ENCODE measurements at regions not wholly inside any gene's neighbourhood (a gene's known extent, or its start where the extent isn't known, plus 50 kb on each side); places are given as distances from the start of the nearest gene placed in this dataset.
"Not testable (repeated sequence)": the region's sequence is repeated elsewhere in the genome, so short reads cannot be mapped to it uniquely, and the experiment has no call there.

DNA sequence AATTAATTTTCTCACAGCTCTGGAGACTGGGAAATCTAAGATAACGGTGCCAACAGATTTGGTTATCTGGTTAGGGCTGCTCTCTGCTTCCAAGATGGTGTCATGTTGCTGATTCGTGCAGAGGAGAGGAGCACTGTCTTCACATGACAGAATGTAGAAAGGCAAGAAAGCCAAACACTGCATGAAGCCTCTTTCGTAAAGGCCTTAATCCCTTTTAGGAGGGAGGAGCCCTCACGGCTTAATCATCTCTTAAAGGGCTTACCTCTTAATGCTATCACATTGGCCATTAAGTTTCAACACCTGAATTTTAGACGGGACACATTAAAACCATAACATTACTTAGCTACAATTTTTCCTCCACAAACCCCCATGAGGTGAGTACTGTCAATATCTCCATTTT, 174.1 kb downstream of the COX18 start:
- Histone ChIP-seq H3K4me3 (no peak overlapping the region), H3K27me3 (no peaks in the 10 kb centered on the region), H3K36me3 (no peaks in the 10 kb centered on the region), H3K4me1 (peaks cover 0 to 20% (median 2%) of the 10 kb centered on the region in 4 donors), H3K9me3 (no peaks in the 10 kb centered on the region), H3K27ac (peak overlapping the region in 1 of 4 donors; percentile 12)
- WGBS, 2 donors = 67 to 86% methylated on average over 5 of the region's 5 CpGs
- ATAC-seq (ENCODE audit: low FRiP score in 2 of 2) (no peak), DNase-seq (no peak)
- TF ChIP-seq EP300 (IDR thresholded peaks at IDR 0.05) (no peak), POLR2AphosphoS5 (IDR thresholded peaks at IDR 0.05) (no peak), POLR2A (IDR thresholded peaks at IDR 0.05) (no peak), CTCF (IDR thresholded peaks at IDR 0.05) (no peak)

- no peaks in the 10 kb centered on the region for H3K36me3 ChIP-seq
- H3K9me3 ChIP-seq = no peaks in the 10 kb centered on the region
- no peak overlapping the region for H3K4me3 ChIP-seq
- ATAC-seq (ENCODE audit: low FRiP score in 2 of 2) (no peak), DNase-seq (no peak)
- TF ChIP-seq EP300 (IDR thresholded peaks at IDR 0.05) (peak in 1 of 4 donors; percentile 20), CTCF (IDR thresholded peaks at IDR 0.05) (no peak)
- peaks cover 0 to 20% (median 2%) of the 10 kb centered on the region in 4 donors for H3K4me1 ChIP-seq
- peak overlapping the region in 3 of 4 donors; percentile 21 to 59 (median 31) for H3K27ac ChIP-seq
- no peaks in the 10 kb centered on the region for H3K27me3 ChIP-seq
- 41 to 50% methylated on average over 2 of the region's 2 CpGs for WGBS, 2 donors
Observed at GRCh38 chr4:72893354-72894066, 176.0 kb downstream of the COX18 start.

DNA sequence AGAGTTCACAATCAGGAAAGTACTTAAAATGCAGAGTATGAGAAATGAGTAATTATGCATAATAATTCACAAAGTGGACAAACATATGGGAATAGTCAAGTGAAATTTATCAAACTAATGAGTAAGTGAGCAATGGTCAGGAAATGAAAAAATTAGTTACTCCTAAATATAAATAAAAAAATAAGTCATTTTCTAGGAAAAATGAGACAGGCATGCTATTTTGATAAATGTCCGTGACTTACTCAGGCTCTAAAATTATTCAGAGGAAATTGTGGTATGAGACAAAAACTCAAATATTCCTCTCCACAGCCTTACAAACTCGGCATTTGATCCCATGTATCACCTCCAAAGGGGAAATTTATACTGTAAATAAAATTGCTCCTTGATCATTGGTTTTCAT, 181.2 kb downstream of the COX18 start:
- Histone ChIP-seq H3K27me3 (no peaks in the 10 kb centered on the region), H3K4me3 (no peak overlapping the region), H3K27ac (no peak overlapping the region), H3K4me1 (peaks cover 0 to 10% (median 0%) of the 10 kb centered on the region in 4 donors), H3K36me3 (no peaks in the 10 kb centered on the region), H3K9me3 (no peaks in the 10 kb centered on the region)
- ATAC-seq (ENCODE audit: low FRiP score in 2 of 2) (no peak), DNase-seq (no peak)
- 67 to 76% methylated on average over 2 of the region's 2 CpGs for WGBS, 2 donors
- no peak for TF ChIP-seq POLR2A (IDR thresholded peaks at IDR 0.05)
- TF ChIP-seq POLR2AphosphoS5 (IDR thresholded peaks at IDR 0.05) = no peak
- no peak for TF ChIP-seq EP300 (IDR thresholded peaks at IDR 0.05)
- no peak for TF ChIP-seq CTCF (IDR thresholded peaks at IDR 0.05)

- Histone ChIP-seq H3K4me3 (no peak overlapping the region), H3K9me3 (no peaks in the 10 kb centered on the region), H3K4me1 (no peaks in the 10 kb centered on the region), H3K36me3 (no peaks in the 10 kb centered on the region), H3K27me3 (no peaks in the 10 kb centered on the region), H3K27ac (no peak overlapping the region)
- DNase-seq (no peak), ATAC-seq (ENCODE audit: low FRiP score in 2 of 2) (no peak)
- 63 to 70% methylated on average over 4 of the region's 4 CpGs for WGBS, 2 donors
- TF ChIP-seq POLR2AphosphoS5 (IDR thresholded peaks at IDR 0.05) = no peak
- no peak for TF ChIP-seq CTCF (IDR thresholded peaks at IDR 0.05)
- no peak for TF ChIP-seq EP300 (IDR thresholded peaks at IDR 0.05)
- no peak for TF ChIP-seq POLR2A (IDR thresholded peaks at IDR 0.05)
Observed at GRCh38 chr4:72887152-72887551, 182.4 kb downstream of the COX18 start.

DNA sequence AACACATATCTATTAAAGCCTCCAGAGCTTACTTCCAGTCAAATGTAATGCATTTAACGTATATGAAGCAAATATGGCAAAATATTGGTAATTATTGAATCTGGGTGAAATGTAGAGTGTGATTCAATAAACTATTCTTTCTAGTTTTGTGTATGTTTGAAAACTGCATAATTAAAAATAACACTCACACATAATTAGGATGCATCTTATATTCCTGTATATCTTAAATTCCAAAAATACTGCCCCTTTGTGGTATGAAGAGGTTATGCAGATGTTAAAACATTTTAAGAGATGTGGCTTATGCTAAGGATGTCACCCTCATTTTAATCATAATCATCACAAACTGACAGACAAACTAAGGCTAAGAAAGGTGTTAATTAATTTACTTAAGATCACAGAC, 182.9 kb downstream of the COX18 start:
- ATAC-seq (ENCODE audit: low FRiP score in 2 of 2) = no peak
- WGBS, 2 donors = 87 to 100% methylated on average over 1 of the region's 1 CpG
- TF ChIP-seq CTCF (IDR thresholded peaks at IDR 0.05) (peak in 1 of 6 experiments; percentile 15), POLR2AphosphoS5 (IDR thresholded peaks at IDR 0.05) (no peak), POLR2A (IDR thresholded peaks at IDR 0.05) (no peak), EP300 (IDR thresholded peaks at IDR 0.05) (no peak)
- DNase-seq = no peak
- Histone ChIP-seq H3K4me3 (no peak overlapping the region), H3K27ac (no peak overlapping the region), H3K9me3 (no peaks in the 10 kb centered on the region), H3K36me3 (no peaks in the 10 kb centered on the region), H3K4me1 (no peaks in the 10 kb centered on the region), H3K27me3 (no peaks in the 10 kb centered on the region)

GRCh38 chr4:72884225-72884624, 185.3 kb downstream of the COX18 start:
- H3K4me1 ChIP-seq; ATAC-seq (ENCODE audit: low FRiP score in 2 of 2); H3K27me3 ChIP-seq; H3K36me3 ChIP-seq; H3K9me3 ChIP-seq; H3K27ac ChIP-seq; H3K4me3 ChIP-seq: not testable (repeated sequence)
- WGBS, 2 donors = 83 to 86% methylated on average over 6 to 7 of the region's 7 CpGs
- DNase-seq = peak in 1 of 2 donors; percentile 13

Measured in upper lobe of left lung (tissue), 6 donors.